ENCODE measurements at regions not wholly inside any gene's neighbourhood (a gene's known extent, or its start where the extent isn't known, plus 50 kb on each side); places are given as distances from the start of the nearest gene placed in this dataset.

DNA sequence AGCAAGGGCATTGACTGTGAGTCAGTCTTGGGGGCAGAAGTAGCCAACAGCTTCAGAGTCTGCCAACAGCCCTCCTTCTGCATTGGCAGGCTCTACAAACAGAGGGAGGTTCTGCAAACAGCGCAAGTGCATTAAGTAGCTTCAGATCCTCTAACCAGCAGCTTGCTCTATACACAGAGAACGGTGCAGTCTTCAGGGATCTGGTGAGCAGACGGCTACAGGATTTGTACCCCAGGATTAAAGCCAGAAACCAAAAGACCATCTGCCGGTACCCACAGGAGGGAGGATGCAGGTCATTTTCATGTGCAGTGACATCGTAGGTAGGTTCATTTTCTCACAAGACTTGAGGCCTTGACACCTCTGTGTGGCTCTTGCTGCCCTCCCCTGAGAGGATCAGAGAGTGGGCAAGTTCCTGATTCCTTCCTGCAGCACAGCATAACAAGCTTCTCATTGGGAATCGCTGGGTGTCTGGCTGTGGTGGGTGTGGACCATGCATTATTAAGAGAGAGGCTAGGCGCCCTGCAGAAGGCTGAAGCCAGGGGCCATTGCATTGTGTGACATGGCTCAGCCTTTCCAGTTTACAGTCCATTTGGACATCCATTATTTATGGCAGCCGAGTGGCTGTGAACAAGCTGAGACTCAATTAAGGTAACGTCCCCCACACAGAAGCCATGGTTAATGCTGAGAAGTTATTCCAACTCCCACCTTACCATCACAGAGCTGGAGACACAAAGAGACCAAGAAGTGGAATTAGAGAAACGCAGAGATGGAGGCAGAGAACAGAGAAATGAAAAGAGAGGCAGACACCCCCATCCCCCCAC, 250.0 kb downstream of the LRFN2 start:
- intact Hi-C loops (cut with micrococcal nuclease; ENCODE audit: unreplicated experiment) = no loop called here
- TF ChIP-seq, protein P1, sequence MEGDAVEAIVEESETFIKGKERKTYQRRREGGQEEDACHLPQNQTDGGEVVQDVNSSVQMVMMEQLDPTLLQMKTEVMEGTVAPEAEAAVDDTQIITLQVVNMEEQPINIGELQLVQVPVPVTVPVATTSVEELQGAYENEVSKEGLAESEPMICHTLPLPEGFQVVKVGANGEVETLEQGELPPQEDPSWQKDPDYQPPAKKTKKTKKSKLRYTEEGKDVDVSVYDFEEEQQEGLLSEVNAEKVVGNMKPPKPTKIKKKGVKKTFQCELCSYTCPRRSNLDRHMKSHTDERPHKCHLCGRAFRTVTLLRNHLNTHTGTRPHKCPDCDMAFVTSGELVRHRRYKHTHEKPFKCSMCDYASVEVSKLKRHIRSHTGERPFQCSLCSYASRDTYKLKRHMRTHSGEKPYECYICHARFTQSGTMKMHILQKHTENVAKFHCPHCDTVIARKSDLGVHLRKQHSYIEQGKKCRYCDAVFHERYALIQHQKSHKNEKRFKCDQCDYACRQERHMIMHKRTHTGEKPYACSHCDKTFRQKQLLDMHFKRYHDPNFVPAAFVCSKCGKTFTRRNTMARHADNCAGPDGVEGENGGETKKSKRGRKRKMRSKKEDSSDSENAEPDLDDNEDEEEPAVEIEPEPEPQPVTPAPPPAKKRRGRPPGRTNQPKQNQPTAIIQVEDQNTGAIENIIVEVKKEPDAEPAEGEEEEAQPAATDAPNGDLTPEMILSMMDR (conservative IDR thresholded peaks at IDR 0.05; ENCODE audit: low read depth, low read length) = no peak
- TF ChIP-seq EZH2 (IDR thresholded peaks at IDR 0.05; ENCODE audit: borderline replicate concordance, low read depth, low read length, poor library complexity, severe bottlenecking) = no peak
- POLR2A ChIA-PET (ENCODE audit: low non-redundant PET) = no interaction called here
- BruUV-seq (replicated peaks) = no TSS peak
- Histone ChIP-seq H3K9me3 (ENCODE audit: low read depth, low read length, poor library complexity, severe bottlenecking) (no peaks in the 10 kb centered on the region), H3K27me3 (replicated peaks; ENCODE audit: insufficient read depth, low read depth, low read length, poor library complexity) (no peaks in the 10 kb centered on the region), H3K36me3 (ENCODE audit: insufficient read depth, low read length, poor library complexity, severe bottlenecking) (no peaks in the 10 kb centered on the region), H3K4me3 (ENCODE audit: low read depth, low read length, poor library complexity, severe bottlenecking) (no peak overlapping the region), H3K27ac (ENCODE audit: low read depth, low read length, poor library complexity, severe bottlenecking) (no peak overlapping the region), H3K4me1 (ENCODE audit: insufficient read depth, low read length, poor library complexity, severe bottlenecking) (peaks cover 3% of the 10 kb centered on the region)
- no peak for DNase-seq (ENCODE audit: low spot score)
- CTCF ChIA-PET = no interaction called here

DNA sequence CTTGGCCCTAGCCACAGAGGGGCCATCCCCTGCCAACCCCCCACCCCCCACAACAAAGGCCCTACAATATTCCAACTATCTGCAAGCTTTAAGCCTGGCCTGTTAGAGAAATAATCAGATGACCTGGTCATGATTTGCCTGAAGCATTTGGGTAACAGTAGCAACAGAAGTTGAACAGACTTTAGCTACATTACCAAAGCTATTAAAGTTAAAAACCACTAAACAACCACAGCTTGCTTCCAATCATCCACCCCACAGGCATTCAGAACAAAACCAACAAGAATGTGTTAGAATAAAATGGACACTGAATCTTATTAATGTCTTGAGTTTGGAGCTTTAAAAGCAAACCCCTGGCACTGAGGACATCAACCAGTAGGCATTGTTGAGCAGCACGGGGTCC, 250.9 kb downstream of the LRFN2 start:
- TF ChIP-seq, protein P1 (conservative IDR thresholded peaks at IDR 0.05; ENCODE audit: low read depth, low read length) = no peak
- TF ChIP-seq EZH2 (IDR thresholded peaks at IDR 0.05; ENCODE audit: borderline replicate concordance, low read depth, low read length, poor library complexity, severe bottlenecking) = no peak
- H3K27ac ChIP-seq (ENCODE audit: low read depth, low read length, poor library complexity, severe bottlenecking) = no peak overlapping the region
- no peaks in the 10 kb centered on the region for H3K9me3 ChIP-seq (ENCODE audit: low read depth, low read length, poor library complexity, severe bottlenecking)
- POLR2A ChIA-PET (ENCODE audit: low non-redundant PET) = no interaction called here
- H3K4me1 ChIP-seq (ENCODE audit: insufficient read depth, low read length, poor library complexity, severe bottlenecking) = peaks cover 9% of the 10 kb centered on the region
- no peak overlapping the region for H3K4me3 ChIP-seq (ENCODE audit: low read depth, low read length, poor library complexity, severe bottlenecking)
- BruUV-seq (replicated peaks) = no TSS peak
- H3K36me3 ChIP-seq (ENCODE audit: insufficient read depth, low read length, poor library complexity, severe bottlenecking) = no peaks in the 10 kb centered on the region
- intact Hi-C loops (cut with micrococcal nuclease; ENCODE audit: unreplicated experiment) = no loop called here
- no peak for DNase-seq (ENCODE audit: low spot score)
- H3K27me3 ChIP-seq (replicated peaks; ENCODE audit: insufficient read depth, low read depth, low read length, poor library complexity) = no peaks in the 10 kb centered on the region
- CTCF ChIA-PET = no interaction called here

DNA sequence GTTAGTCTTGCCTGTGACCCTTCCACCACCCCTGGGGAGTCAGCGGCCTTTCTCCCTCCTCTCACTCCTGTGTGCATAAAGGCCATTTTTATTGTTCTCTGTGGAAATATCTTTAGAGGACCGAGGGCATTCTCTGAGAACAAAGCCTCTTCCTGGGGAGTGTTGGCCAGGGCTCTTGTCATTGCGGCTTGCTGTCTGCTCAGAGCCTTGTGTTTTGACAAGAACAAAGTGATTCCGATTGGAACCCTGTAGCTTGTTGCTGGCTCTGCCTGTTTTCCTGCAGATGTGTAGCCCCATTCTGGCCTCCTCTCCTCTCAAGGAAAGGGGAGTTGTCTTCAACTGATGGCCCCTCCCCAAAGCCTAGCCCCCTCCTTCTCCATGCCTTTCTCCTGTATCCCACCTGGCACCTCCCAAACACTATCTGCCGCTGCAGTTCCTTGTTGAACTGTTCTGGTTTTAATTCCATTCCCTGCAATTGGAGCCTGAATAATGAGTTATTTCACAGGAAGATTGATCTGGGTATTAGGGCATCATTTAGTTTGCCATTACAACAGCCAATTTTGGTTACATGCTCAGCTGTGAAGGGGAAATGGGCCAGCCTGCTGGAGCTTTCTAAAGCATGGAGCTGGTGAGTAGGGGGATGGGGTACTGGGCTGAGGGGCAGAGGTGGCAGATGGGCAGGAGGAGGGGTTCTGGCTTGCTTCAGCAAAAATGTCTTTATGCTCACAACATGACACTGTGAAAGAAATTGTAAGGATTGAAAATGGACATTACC, 252.5 kb downstream of the LRFN2 start:
- Histone ChIP-seq H3K27ac (ENCODE audit: low read depth, low read length, poor library complexity, severe bottlenecking) (no peak overlapping the region), H3K36me3 (ENCODE audit: insufficient read depth, low read length, poor library complexity, severe bottlenecking) (no peaks in the 10 kb centered on the region), H3K27me3 (replicated peaks; ENCODE audit: insufficient read depth, low read depth, low read length, poor library complexity) (no peaks in the 10 kb centered on the region), H3K9me3 (ENCODE audit: low read depth, low read length, poor library complexity, severe bottlenecking) (no peaks in the 10 kb centered on the region), H3K4me3 (ENCODE audit: low read depth, low read length, poor library complexity, severe bottlenecking) (no peak overlapping the region), H3K4me1 (ENCODE audit: insufficient read depth, low read length, poor library complexity, severe bottlenecking) (peaks cover 26% of the 10 kb centered on the region)
- CTCF ChIA-PET = no interaction called here
- DNase-seq (ENCODE audit: low spot score) = no peak
- POLR2A ChIA-PET (ENCODE audit: low non-redundant PET) = no interaction called here
- TF ChIP-seq, protein P1 (conservative IDR thresholded peaks at IDR 0.05; ENCODE audit: low read depth, low read length) = no peak
- no peak for TF ChIP-seq EZH2 (IDR thresholded peaks at IDR 0.05; ENCODE audit: borderline replicate concordance, low read depth, low read length, poor library complexity, severe bottlenecking)
- BruUV-seq (replicated peaks) = no TSS peak
- intact Hi-C loops (cut with micrococcal nuclease; ENCODE audit: unreplicated experiment) = no loop called here

Data from A673 (cell line).